HCT116 (cell line): ENCODE measurements at regions not wholly inside any gene's neighbourhood (a gene's known extent, or its start where the extent isn't known, plus 50 kb on each side); places are given as distances from the start of the nearest gene placed in this dataset.

Experiments
- ATAC-seq: fragments of 200-7000 bp; cut with Tn5 transposase; 2 replicates; pipeline ENCODE4 v1.9.1; 2020; ENCODE audit warnings: mild to moderate bottlenecking, moderate library complexity
- BruUV-seq: library from RNA; stranded (reverse); fragments of 400-500 nt; replicated peaks from 2 replicates; lab custom pipeline; 2021; lab: Mats Ljungman, UMichigan
- CTCF ChIA-PET: fragments of 300-600 bp; sonication (Branson Sonifier 250); formaldehyde crosslinking; loops from one replicate; lab custom pipeline; 2021; ENCODE audit warnings: antibody characterized with exemption; lab: Charles Lee
- POLR2A ChIA-PET: fragments of 300-600, 350-600 bp; sonication (Branson Sonifier 250); formaldehyde crosslinking; loops from one replicate; lab custom pipeline; 2021; ENCODE audit warnings: antibody characterized with exemption; lab: Charles Lee
- RAD21 ChIA-PET, 2 experiments: fragments of 300-600 bp; sonication (Branson Sonifier 250); formaldehyde crosslinking; loops; one replicate each; lab custom pipeline; 2023; ENCODE audit warnings: low total read pairs in 2 of 2; ENCODE audit not compliant: uncharacterized antibody in 2 of 2, unreplicated experiment in 2 of 2, low non-redundant PET in 1 of 2; lab: Charles Lee
- DNase-seq: peaks from one replicate; pipeline ENCODE4 v3.0.0-alpha.2; 2010; ENCODE audit warnings: low read depth, low spot score
- H2AFZ ChIP-seq: fragments of 200-600 bp; shearing (Covaris generic), sonication (generic); 2 replicates; pipeline ENCODE4 v1.6.1; 2017; ENCODE audit warnings: low read depth, mixed run types, mixed read lengths, antibody characterized with exemption, low read length; ENCODE audit not compliant: poor library complexity, severe bottlenecking
- H3K27ac ChIP-seq: 2 replicates; pipeline ENCODE4 v1.5.1; 2012; ENCODE audit warnings: low read depth, low read length
- H3K27me3 ChIP-seq: fragments of 200-600 bp; sonication (generic); 2 replicates; pipeline ENCODE4 v1.6.1; 2016; ENCODE audit warnings: mixed run types, low read length, mixed read lengths; ENCODE audit not compliant: insufficient read depth
- H3K36me3 ChIP-seq, 2 experiments: fragments of 200-500 bp in 1 of 2; fragments of 200-600 bp in 1 of 2; sonication (Bioruptor generic) in 1 of 2; sonication (generic) in 1 of 2; 2 replicates each; pipeline versions ENCODE4 v1.5.1 to v1.6.1; 2014 to 2016; ENCODE audit warnings: low read length in 2 of 2, inconsistent platforms in 1 of 2, mixed read lengths in 1 of 2, mixed run types in 1 of 2; ENCODE audit not compliant: insufficient read depth in 2 of 2, control insufficient read depth in 1 of 2
- H3K4me1 ChIP-seq, 2 experiments: fragments of 200-600 bp in 1 of 2; sonication (generic) in 1 of 2; 2 replicates each; pipeline versions ENCODE4 v1.5.1 to v1.6.1; 2012 to 2017; ENCODE audit warnings: low read length in 2 of 2, inconsistent platforms in 1 of 2, mild to moderate bottlenecking in 1 of 2, mixed read lengths in 1 of 2, mixed run types in 1 of 2, moderate library complexity in 1 of 2; ENCODE audit not compliant: insufficient read depth in 2 of 2, control insufficient read depth in 1 of 2
- H3K4me2 ChIP-seq: fragments of 200-600 bp; sonication (generic); 2 replicates; pipeline ENCODE4 v1.6.1; 2017; ENCODE audit warnings: mixed run types, low read length, mixed read lengths
- H3K4me3 ChIP-seq, 2 experiments: fragments of 200-600 bp in 1 of 2; sonication (generic) in 1 of 2; replicated peaks in 1 of 2; 2 replicates each; pipeline ENCODE4 v1.5.1; 2011 to 2016; ENCODE audit warnings: low read length in 2 of 2, control low read depth in 1 of 2, low read depth in 1 of 2, mild to moderate bottlenecking in 1 of 2, mixed read lengths in 1 of 2, mixed run types in 1 of 2
- H3K79me2 ChIP-seq: fragments of 200-600 bp; sonication (generic); 2 replicates; pipeline ENCODE4 v1.6.1; 2017; ENCODE audit warnings: mild to moderate bottlenecking, mixed run types, low read length, moderate library complexity, mixed read lengths; ENCODE audit not compliant: insufficient read depth
- H3K9ac ChIP-seq: fragments of 200-600 bp; sonication (generic); 2 replicates; pipeline ENCODE4 v1.6.1; 2016; ENCODE audit warnings: low read length, mixed read lengths
- H3K9me2 ChIP-seq: fragments of 200-600 bp; sonication (generic), shearing (Covaris generic); 2 replicates; pipeline ENCODE4 v1.6.1; 2017; ENCODE audit warnings: mixed run types, mild to moderate bottlenecking, moderate library complexity; ENCODE audit not compliant: insufficient read depth
- H3K9me3 ChIP-seq, 2 experiments: fragments of 200-500 bp in 1 of 2; fragments of 200-600 bp in 1 of 2; sonication (Bioruptor generic) in 1 of 2; sonication (generic) in 1 of 2; 2 replicates each; pipeline ENCODE4 v1.6.1; 2014 to 2017; ENCODE audit warnings: low read length in 2 of 2, mixed read lengths in 2 of 2, inconsistent platforms in 1 of 2, low read depth in 1 of 2, mild to moderate bottlenecking in 1 of 2, mixed run types in 1 of 2, moderate library complexity in 1 of 2; ENCODE audit not compliant: control insufficient read depth in 1 of 2, insufficient read depth in 1 of 2
- H4K20me1 ChIP-seq: fragments of 200-600 bp; sonication (generic), shearing (Covaris generic); 2 replicates; pipeline ENCODE4 v1.6.1; 2017; ENCODE audit warnings: mixed run types, mild to moderate bottlenecking, moderate library complexity; ENCODE audit not compliant: insufficient read depth
- CBX3 ChIP-seq: IDR thresholded peaks from 2 replicates; pipeline ENCODE4 v1.6.1; 2012; ENCODE audit warnings: low read depth
- EGR1 ChIP-seq: IDR thresholded peaks from 2 replicates; pipeline ENCODE4 v1.6.1; 2012; ENCODE audit warnings: low read depth
- EZH2 ChIP-seq: fragments of 200-600 bp; sonication (generic); IDR thresholded peaks from 2 replicates; pipeline ENCODE4 v1.6.1; 2017; ENCODE audit warnings: antibody characterized with exemption, mixed run types
- FOSL1 ChIP-seq: IDR thresholded peaks from 2 replicates; pipeline ENCODE4 v1.6.1; 2012; ENCODE audit warnings: low read depth
- JUND ChIP-seq: IDR thresholded peaks from 2 replicates; pipeline ENCODE4 v1.6.1; 2012
- SP1 ChIP-seq: IDR thresholded peaks from 2 replicates; pipeline ENCODE4 v1.6.1; 2012; ENCODE audit warnings: low read depth
- TCF7L2 ChIP-seq: IDR thresholded peaks from 2 replicates; pipeline ENCODE4 v1.7.0; 2011; ENCODE audit warnings: borderline replicate concordance, inconsistent platforms; ENCODE audit not compliant: insufficient read depth, insufficient read length; ENCODE audit errors: extremely low read depth
- ZNF274 ChIP-seq: fragments of 200-500 bp; sonication (Bioruptor generic); IDR thresholded peaks from 2 replicates; pipeline ENCODE4 v1.6.1; 2014; ENCODE audit warnings: mild to moderate bottlenecking, low read depth, low read length, inconsistent platforms
- intact Hi-C: fragments of 100-400 bp; cut with micrococcal nuclease; formaldehyde crosslinking; loops from 2 replicates; pipeline ENCODE4 v1.10.0; 2022
- TF ChIP-seq, protein P1 (sequence below): IDR thresholded peaks from 2 replicates; pipeline ENCODE4 v1.6.1; 2012; ENCODE audit warnings: low read depth
- TF ChIP-seq, protein P2 (sequence below): IDR thresholded peaks from 2 replicates; pipeline ENCODE4 v1.6.1; 2011; ENCODE audit warnings: mild to moderate bottlenecking, low read length, moderate library complexity; ENCODE audit not compliant: insufficient replicate concordance; ENCODE audit errors: extremely low read depth

DNA sequence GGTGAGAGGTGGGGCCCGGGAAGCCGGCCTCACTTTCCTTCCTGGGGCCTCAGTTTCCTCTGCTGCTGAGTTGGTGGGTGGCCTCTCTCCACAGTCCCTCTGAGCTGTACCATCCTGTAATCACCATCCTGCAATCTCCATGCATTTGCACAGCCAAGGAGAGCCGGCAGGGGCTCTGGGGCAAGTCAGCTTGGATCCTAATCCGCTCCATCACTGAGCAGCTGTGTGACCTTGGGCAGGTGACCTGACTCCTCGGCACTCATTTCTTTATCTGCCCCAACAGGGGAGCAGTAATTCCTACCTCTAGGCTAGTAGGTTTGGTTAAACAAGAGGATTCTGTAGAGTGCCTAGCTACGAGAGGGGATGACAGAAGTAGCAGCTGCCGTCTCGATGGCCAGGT is 88.2 kb upstream of the ZNF618 start (continued):
- TF ChIP-seq, protein P1, sequence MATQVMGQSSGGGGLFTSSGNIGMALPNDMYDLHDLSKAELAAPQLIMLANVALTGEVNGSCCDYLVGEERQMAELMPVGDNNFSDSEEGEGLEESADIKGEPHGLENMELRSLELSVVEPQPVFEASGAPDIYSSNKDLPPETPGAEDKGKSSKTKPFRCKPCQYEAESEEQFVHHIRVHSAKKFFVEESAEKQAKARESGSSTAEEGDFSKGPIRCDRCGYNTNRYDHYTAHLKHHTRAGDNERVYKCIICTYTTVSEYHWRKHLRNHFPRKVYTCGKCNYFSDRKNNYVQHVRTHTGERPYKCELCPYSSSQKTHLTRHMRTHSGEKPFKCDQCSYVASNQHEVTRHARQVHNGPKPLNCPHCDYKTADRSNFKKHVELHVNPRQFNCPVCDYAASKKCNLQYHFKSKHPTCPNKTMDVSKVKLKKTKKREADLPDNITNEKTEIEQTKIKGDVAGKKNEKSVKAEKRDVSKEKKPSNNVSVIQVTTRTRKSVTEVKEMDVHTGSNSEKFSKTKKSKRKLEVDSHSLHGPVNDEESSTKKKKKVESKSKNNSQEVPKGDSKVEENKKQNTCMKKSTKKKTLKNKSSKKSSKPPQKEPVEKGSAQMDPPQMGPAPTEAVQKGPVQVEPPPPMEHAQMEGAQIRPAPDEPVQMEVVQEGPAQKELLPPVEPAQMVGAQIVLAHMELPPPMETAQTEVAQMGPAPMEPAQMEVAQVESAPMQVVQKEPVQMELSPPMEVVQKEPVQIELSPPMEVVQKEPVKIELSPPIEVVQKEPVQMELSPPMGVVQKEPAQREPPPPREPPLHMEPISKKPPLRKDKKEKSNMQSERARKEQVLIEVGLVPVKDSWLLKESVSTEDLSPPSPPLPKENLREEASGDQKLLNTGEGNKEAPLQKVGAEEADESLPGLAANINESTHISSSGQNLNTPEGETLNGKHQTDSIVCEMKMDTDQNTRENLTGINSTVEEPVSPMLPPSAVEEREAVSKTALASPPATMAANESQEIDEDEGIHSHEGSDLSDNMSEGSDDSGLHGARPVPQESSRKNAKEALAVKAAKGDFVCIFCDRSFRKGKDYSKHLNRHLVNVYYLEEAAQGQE = no peak

DNA sequence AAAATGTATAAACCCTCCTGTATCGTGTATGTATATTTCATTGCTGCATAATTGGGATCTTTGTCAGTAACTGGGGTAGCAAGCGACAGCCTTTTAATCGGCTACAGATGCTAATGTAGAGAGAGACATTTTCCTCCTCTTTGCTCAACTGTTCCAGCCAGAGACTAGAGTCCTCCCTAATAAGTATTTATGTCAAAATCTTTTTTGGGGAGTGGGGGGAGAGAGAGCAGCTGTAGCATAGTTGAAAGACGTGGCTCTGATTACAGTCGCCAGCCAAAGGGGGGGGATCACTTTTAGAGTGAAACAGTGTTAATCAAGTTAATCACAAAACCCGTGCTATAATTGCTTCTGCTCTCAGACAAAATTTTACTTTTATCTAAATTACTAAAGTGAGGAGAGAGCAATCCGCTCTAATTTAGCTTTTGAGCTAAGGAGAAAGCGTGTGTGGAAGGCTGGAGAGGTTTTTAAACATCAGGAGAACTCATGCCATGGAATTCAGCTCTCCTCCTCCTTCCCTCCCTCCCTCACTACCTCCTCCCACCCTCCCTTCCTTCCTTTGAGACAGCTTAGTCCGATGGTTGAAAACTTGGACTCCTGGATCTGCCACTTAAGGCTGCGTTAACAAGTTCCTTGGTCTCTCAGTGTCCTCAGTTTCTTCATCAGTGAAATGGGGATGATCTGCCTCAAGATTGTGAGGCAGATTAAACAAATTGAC is 87.3 kb upstream of the ZNF618 start:
- Histone ChIP-seq H3K9me3 (peaks cover 0 to 6% of the 10 kb centered on the region in 2 experiments; a peak in 1 of 4 replicates), H3K27ac (no peak overlapping the region), H4K20me1 (no peaks in the 10 kb centered on the region), H3K4me2 (no peak overlapping the region), H3K4me3 (no peak overlapping the region), H3K79me2 (no peaks in the 10 kb centered on the region), H2AFZ (no peak overlapping the region), H3K9ac (no peak overlapping the region), H3K4me1 (no peaks in the 10 kb centered on the region), H3K36me3 (no peaks in the 10 kb centered on the region), H3K27me3 (0 out of 2 replicates have a peak, but pooled peaks cover 4% of the 10 kb centered on the region), H3K9me2 (no peaks in the 10 kb centered on the region)
- TF ChIP-seq CBX3 (no peak), ZNF274 (no peak), EZH2 (no peak), JUND (no peak), SP1 (no peak), EGR1 (no peak), TCF7L2 (no peak), FOSL1 (no peak)
- TF ChIP-seq, protein P2, sequence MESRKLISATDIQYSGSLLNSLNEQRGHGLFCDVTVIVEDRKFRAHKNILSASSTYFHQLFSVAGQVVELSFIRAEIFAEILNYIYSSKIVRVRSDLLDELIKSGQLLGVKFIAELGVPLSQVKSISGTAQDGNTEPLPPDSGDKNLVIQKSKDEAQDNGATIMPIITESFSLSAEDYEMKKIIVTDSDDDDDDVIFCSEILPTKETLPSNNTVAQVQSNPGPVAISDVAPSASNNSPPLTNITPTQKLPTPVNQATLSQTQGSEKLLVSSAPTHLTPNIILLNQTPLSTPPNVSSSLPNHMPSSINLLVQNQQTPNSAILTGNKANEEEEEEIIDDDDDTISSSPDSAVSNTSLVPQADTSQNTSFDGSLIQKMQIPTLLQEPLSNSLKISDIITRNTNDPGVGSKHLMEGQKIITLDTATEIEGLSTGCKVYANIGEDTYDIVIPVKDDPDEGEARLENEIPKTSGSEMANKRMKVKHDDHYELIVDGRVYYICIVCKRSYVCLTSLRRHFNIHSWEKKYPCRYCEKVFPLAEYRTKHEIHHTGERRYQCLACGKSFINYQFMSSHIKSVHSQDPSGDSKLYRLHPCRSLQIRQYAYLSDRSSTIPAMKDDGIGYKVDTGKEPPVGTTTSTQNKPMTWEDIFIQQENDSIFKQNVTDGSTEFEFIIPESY = no peak
- ChIA-PET RAD21 (no interaction called here), POLR2A (no interaction called here), CTCF (no interaction called here)
- ATAC-seq (no peak), DNase-seq (no peak)
- BruUV-seq = no TSS peak
- intact Hi-C loops = no loop called here
